Eye (tissue), 1 donor: ENCODE measurements at regions not wholly inside any gene's neighbourhood (a gene's known extent, or its start where the extent isn't known, plus 50 kb on each side); places are given as distances from the start of the nearest gene placed in this dataset.
A peak's percentile ranks its signal among the peaks of the same experiment; 100 is the strongest.
"Not testable (repeated sequence)": the region's sequence is repeated elsewhere in the genome, so short reads cannot be mapped to it uniquely, and the experiment has no call there.

Experiments used
- DNase-seq: peaks from one replicate; pipeline ENCODE4 v3.0.0-alpha.2; 2015

GRCh38 chr9:119726035-119726434, 356.8 kb upstream of the BRINP1 start:
- DNase-seq: no peak

- DNase-seq: no peak
Observed at GRCh38 chr9:119722384-119722783, 353.1 kb upstream of the BRINP1 start.

- DNase-seq: no peak
Observed at GRCh38 chr9:119712325-119712724, 343.1 kb upstream of the BRINP1 start.

DNA sequence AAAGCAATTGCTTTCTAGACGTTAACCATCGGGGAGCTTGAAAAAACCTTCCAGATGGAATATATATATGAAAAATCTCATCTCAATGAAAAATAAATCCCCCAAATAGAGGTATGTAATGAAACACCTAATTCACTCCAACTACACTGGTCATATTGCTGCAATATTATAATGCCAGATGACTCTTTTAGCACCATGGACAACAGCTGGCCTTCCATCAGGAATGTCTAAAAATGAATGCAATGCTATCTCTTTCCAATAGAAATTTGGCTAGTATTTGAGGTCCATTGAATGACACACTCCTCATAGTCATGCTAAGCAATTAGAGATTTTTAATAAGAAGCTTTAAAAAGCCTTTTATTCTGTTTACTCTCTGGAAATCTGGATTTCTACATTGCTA, 340.2 kb upstream of the BRINP1 start:
- no peak for DNase-seq

- DNase-seq: no peak
Observed at GRCh38 chr9:119707228-119707845, 338.1 kb upstream of the BRINP1 start.

DNA sequence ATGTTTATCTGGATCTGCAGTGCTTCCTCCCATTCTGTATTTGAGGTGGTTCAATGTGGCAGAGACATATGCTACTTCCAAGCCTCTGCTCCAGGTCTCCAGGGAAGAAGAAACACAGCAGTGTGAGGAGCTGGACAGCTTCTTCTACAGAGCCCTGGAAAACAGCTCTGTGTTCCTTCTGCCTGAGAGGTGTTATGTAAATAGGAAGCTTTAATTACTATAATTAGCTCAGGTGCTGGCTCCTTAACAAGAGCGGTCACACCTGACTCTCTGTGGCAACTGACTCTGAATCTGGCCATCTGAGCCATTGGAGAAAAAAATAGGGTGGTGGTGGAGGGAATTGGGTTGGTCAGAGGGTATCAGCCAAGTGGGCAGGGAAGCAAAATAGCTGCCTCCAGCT, 332.4 kb upstream of the BRINP1 start:
- no peak for DNase-seq

GRCh38 chr9:119698535-119698934, 329.3 kb upstream of the BRINP1 start:
- no peak for DNase-seq

- DNase-seq: peak; percentile 10
Observed at GRCh38 chr9:119697996-119698395, 328.8 kb upstream of the BRINP1 start.

- peak; percentile 50 for DNase-seq
Observed at GRCh38 chr9:119689879-119690278, 320.6 kb upstream of the BRINP1 start.

GRCh38 chr9:119688547-119688946, 319.3 kb upstream of the BRINP1 start:
- no peak for DNase-seq

DNA sequence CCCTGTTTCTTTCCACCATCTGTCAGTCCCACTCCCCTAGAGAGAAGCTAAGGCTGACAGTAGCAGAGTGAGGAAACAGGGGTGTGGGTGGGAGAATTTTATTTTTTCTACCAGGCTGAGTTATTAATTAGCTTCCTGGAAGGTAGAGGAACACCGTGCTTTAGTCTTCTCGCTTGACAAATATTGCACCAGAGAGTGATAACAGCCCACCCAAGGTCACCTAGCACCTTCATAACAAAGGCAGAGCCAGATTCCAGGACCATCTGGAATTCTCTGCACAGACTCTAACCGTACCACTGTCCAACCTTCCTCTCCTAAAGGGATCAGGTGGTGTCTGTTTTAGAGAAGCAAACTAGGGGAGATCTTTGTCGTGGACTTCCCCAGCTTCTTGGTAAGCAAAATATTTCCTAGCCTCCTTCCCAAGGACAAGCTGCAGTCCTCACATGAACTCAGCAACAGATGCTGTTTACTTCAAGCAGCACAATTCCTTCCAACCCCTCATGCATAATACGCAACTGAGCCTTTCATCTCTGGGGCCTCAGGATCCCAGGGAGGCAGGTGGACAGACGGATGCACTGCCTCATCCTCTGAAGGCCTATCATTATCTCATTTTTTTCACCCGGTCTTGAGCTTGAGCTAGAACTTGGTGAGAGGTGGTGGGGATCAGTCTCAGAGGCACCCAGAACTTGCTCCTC, 308.7 kb upstream of the BRINP1 start:
- DNase-seq: no peak

DNA sequence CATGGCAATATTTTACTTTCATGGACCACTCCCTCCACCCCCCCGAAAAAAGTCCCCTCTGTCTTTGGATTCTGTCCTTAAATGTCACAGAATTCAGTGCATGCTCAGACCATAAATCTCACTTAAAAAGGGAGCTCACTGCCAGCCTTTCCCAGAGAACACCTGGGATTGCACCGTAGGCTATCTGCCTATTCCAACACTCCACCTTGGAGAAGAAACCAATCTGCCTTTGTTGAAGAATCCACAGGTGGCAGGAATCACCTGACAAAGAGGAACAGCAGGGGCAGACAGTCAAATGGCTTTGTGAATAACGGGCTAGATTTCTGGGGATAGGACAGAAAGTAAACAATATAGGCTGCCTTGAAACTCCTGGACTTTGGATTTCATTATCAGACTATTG, 306.7 kb upstream of the BRINP1 start:
- no peak for DNase-seq

DNA sequence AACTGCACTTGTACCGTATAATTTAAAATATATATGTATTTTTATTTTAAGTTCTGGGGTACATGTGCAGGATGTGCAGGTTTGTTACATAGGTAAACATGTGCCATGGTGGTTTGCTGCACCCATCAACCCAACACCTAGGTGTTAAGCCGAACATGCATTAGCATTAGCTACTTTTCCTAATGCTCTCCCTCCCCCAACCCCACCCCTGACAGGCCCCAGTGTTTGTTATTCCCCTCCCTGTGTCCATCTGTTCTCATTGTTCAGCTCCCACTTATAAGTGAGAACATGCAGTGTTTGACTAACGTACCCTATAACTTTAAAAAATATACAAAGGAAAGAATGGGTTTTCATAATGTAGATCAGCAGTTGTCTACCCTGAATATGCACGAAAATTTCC, 303.5 kb upstream of the BRINP1 start:
- not testable (repeated sequence) for DNase-seq

DNA sequence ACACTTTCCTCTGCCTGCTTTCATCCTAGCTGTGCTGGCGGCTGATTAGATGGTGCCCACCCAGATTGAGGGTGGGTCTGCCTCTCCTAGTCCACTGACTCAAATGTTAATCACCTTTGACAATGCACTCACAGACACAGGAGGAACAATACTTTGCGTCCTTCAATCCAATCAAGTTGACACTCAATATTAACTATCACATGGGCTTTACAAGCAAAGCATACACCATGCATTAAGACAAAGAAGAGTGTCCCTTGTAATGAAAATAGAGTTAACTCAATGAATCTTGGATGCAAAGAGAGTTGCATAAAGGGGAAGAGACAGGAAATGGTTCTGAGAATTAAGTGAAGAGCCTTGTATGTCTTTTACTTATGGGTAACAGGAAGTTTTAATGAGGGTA, 298.7 kb upstream of the BRINP1 start:
- DNase-seq: peak; percentile 15

- DNase-seq: no peak
Observed at GRCh38 chr9:119667163-119667562, 297.9 kb upstream of the BRINP1 start.

GRCh38 chr9:119662329-119662728, 293.1 kb upstream of the BRINP1 start:
- no peak for DNase-seq

DNA sequence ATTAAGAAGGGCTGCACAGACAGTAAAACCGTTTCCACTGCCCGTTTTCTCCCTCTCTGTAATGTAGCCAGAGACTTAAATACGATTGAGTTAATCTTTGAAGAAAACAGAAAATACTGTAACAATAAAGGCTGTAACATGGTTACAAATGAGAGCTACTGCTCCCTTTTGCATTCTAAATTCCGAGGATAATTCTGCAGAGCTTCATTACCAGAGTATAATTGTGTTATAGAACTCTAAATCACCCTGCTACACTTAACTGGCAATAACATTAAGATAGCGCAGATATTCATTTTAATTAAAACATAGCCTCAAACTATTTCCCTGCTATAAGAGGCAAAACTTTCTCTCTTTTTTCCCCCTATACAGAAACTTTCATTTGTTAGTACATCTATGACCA, 283.7 kb upstream of the BRINP1 start:
- DNase-seq: no peak

- no peak for DNase-seq
Observed at GRCh38 chr9:119649205-119649604, 280.0 kb upstream of the BRINP1 start.

DNA sequence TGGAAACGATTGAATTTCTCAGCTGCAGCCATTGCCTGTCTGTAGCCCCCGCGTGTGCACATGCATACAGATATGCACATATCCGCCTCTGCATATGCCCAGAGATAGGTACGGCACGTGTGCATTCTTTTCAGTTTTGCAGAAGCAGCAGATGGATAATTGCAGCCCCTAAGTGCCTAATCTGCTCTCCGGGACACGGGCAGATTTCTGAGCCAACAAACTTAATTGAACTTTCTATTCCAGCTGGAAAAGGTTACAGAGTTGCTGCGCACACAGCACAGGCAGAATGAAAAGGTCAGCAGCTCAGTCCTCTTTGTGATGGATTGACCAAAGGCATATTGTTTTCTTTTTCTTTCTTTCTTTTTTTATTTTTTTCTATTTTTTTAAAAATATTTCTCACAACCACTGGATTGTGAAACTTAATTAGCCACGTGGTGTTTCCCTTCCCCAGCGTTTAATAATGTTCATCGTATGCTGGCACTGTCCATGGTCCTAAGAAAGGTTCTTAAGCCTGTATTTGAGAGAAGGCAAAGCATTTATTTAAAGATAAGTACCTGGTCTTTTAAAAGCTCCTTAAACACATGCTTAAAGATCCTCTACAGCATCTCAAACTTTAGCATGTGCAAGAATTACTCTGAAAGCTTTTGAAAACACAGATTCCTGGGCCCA, 270.2 kb upstream of the BRINP1 start:
- peak; percentile 72 for DNase-seq

- no peak for DNase-seq
Observed at GRCh38 chr9:119634006-119634405, 264.8 kb upstream of the BRINP1 start.

DNA sequence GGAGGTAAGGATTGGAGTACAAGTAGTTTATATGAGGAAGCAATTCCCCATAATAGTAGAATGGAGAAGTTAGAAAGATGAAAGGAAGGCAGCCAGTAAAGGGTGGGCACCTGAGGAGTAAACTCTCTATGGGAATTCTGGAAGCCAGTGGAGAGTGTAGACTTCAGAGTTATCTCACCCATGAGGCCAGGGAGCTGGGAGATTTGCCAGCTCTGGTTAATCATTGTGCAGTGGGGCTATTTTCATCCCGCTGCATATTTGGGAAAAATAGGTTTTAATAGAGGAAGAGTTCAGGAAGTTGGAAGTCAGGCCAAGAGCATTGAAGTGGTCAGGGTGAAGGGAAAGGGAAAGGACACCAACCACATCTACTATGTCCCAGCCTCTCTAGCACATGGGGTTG, 242.3 kb upstream of the BRINP1 start:
- DNase-seq: no peak

DNA sequence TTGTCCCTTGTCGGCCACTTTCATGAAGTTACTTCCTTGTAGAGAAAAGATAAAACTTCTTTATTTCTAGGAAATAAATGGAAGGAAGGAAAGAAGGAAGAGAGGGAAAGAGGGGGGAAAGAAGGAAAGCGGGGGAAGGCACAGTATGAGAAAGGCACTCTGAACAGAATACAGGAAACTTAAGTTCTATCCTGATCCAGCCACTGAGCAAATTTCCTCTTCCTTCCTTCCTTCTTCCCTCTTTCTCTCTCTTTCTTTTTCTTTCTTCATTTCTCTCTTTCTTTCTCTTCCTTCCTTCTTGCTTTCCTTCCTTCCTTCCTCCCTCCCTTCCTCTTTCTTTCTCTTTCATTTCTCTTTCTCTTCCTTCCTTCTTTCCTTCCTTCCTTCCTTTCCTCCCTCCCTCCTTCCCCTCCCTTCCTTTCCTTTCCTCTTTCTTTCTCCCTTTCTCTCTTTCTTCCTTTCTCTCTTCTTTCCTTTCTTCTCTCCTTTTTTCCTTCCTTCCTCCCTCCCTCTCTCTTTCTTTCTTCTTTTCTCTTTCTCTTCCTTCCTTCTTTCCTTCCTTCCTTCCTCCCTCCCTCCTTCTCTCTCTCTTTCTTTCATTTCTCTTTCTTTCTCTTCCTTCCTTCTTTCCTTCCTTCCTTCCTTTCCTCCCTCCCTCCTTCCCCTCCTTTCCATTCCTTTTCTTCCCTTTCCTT, 240.2 kb upstream of the BRINP1 start:
- DNase-seq: no peak

- DNase-seq: no peak
Observed at GRCh38 chr9:119601632-119602031, 232.4 kb upstream of the BRINP1 start.

- no peak for DNase-seq
Observed at GRCh38 chr9:119597499-119597898, 228.3 kb upstream of the BRINP1 start.
